HG02884 (cell line): ENCODE measurements at regions not wholly inside any gene's neighbourhood (a gene's known extent, or its start where the extent isn't known, plus 50 kb on each side); places are given as distances from the start of the nearest gene placed in this dataset.
"Not testable (repeated sequence)": the region's sequence is repeated elsewhere in the genome, so short reads cannot be mapped to it uniquely, and the experiment has no call there.

Experiments used
- ATAC-seq: cut with Tn5 transposase; IDR thresholded peaks from one replicate; pipeline ENCODE4 v1.9.1; 2021; ENCODE audit warnings: mild to moderate bottlenecking, moderate library complexity; ENCODE audit not compliant: unreplicated experiment

GRCh38 chr2:144642856-144643255 is 122.9 kb upstream of the ZEB2 start:
- no peak for ATAC-seq

GRCh38 chr2:144642131-144642530 is 122.2 kb upstream of the ZEB2 start:
- ATAC-seq: no peak

- ATAC-seq: not testable (repeated sequence)
These were observed 118.3 kb upstream of the ZEB2 start for GRCh38 chr2:144638250-144638649.

GRCh38 chr2:144636860-144637259 is 116.9 kb upstream of the ZEB2 start:
- not testable (repeated sequence) for ATAC-seq

- ATAC-seq: no peak
These were observed 112.9 kb upstream of the ZEB2 start for GRCh38 chr2:144632809-144633208.

GRCh38 chr2:144631636-144632035 is 111.7 kb upstream of the ZEB2 start:
- ATAC-seq: no peak

GRCh38 chr2:144630459-144631215 is 110.7 kb upstream of the ZEB2 start:
- ATAC-seq: peak; percentile 99

GRCh38 chr2:144629935-144630334 is 110.0 kb upstream of the ZEB2 start:
- ATAC-seq: no peak

GRCh38 chr2:144628566-144628965 is 108.6 kb upstream of the ZEB2 start:
- no peak for ATAC-seq

GRCh38 chr2:144625626-144626025 is 105.7 kb upstream of the ZEB2 start:
- no peak for ATAC-seq

GRCh38 chr2:144625226-144625625 is 105.3 kb upstream of the ZEB2 start:
- ATAC-seq: no peak

GRCh38 chr2:144624451-144624850 is 104.5 kb upstream of the ZEB2 start:
- no peak for ATAC-seq

GRCh38 chr2:144622373-144622772 is 102.5 kb upstream of the ZEB2 start:
- not testable (repeated sequence) for ATAC-seq

GRCh38 chr2:144621266-144621665 is 101.3 kb upstream of the ZEB2 start:
- no peak for ATAC-seq

GRCh38 chr2:144619760-144620159 is 99.8 kb upstream of the ZEB2 start:
- ATAC-seq: no peak

- not testable (repeated sequence) for ATAC-seq
These were observed 97.3 kb upstream of the ZEB2 start for GRCh38 chr2:144617171-144617570.

- no peak for ATAC-seq
These were observed 96.1 kb upstream of the ZEB2 start for GRCh38 chr2:144615866-144616565.

GRCh38 chr2:144607891-144608521 is 88.1 kb upstream of the ZEB2 start:
- ATAC-seq: peak; percentile 39

- ATAC-seq: no peak
These were observed 87.2 kb upstream of the ZEB2 start for GRCh38 chr2:144607099-144607498.

- no peak for ATAC-seq
These were observed 86.7 kb upstream of the ZEB2 start for GRCh38 chr2:144606466-144607095.

- no peak for ATAC-seq
These were observed 85.4 kb upstream of the ZEB2 start for GRCh38 chr2:144605231-144605840.
